GM23338 (cell line): ENCODE measurements at regions not wholly inside any gene's neighbourhood (a gene's known extent, or its start where the extent isn't known, plus 50 kb on each side); places are given as distances from the start of the nearest gene placed in this dataset.

Source experiments
- ATAC-seq: fragments of 200-7000 bp; cut with Tn5 transposase; 3 replicates; pipeline ENCODE4 v1.9.1; 2020
- DNase-seq: peaks from one replicate; pipeline ENCODE4 v3.0.0-alpha.2; 2015; ENCODE audit warnings: low spot score
- H2AFZ ChIP-seq: fragments of 200-600 bp; sonication (generic); 2 replicates; pipeline ENCODE4 v1.8.0; 2016; ENCODE audit warnings: antibody characterized with exemption, mild to moderate bottlenecking, moderate library complexity
- H3F3A ChIP-seq: fragments of 200-600 bp; sonication (generic); replicated peaks from 2 replicates; pipeline ENCODE4 v1.8.0; 2017; ENCODE audit warnings: antibody characterized with exemption, mixed run types, low read depth
- H3K27ac ChIP-seq: fragments of 200-600 bp; sonication (generic); 2 replicates; pipeline ENCODE4 v1.6.1; 2016; ENCODE audit warnings: low read depth
- H3K27me3 ChIP-seq: fragments of 200-600 bp; sonication (generic); 2 replicates; pipeline ENCODE4 v1.8.0; 2016; ENCODE audit warnings: mild to moderate bottlenecking, mixed run types, moderate library complexity; ENCODE audit not compliant: insufficient read depth
- H3K36me3 ChIP-seq: fragments of 200-600 bp; sonication (generic); 2 replicates; pipeline ENCODE4 v1.8.0; 2016; ENCODE audit warnings: mild to moderate bottlenecking; ENCODE audit not compliant: insufficient read depth
- H3K4me1 ChIP-seq: fragments of 200-600 bp; sonication (generic); 2 replicates; pipeline ENCODE4 v1.8.0; 2016; ENCODE audit warnings: mild to moderate bottlenecking, moderate library complexity; ENCODE audit not compliant: insufficient read depth
- H3K4me2 ChIP-seq: fragments of 200-600 bp; sonication (generic); 2 replicates; pipeline ENCODE4 v1.7.1; 2017; ENCODE audit warnings: mixed run types
- H3K4me3 ChIP-seq: fragments of 200-600 bp; sonication (generic); 2 replicates; pipeline ENCODE4 v1.6.1; 2016; ENCODE audit warnings: mixed run types
- H3K79me2 ChIP-seq: fragments of 200-600 bp; sonication (generic); replicated peaks from 2 replicates; pipeline ENCODE4 v1.8.0; 2017; ENCODE audit warnings: mild to moderate bottlenecking; ENCODE audit not compliant: insufficient read depth
- H3K9me2 ChIP-seq: fragments of 200-600 bp; sonication (generic); 2 replicates; pipeline ENCODE4 v1.8.0; 2017; ENCODE audit not compliant: insufficient read depth
- H4K20me1 ChIP-seq: fragments of 200-600 bp; sonication (generic); replicated peaks from 2 replicates; pipeline ENCODE4 v1.8.0; 2017; ENCODE audit warnings: mild to moderate bottlenecking; ENCODE audit not compliant: insufficient read depth
- H3K27ac Mint-ChIP-seq: 2 replicates; pipeline ENCODE4 v1.8.0; 2020; ENCODE audit warnings: inconsistent platforms, mild to moderate bottlenecking, moderate library complexity, mixed read lengths
- H3K27me3 Mint-ChIP-seq: 3 replicates; pipeline ENCODE4 v1.8.0; 2022; ENCODE audit warnings: low read depth, mild to moderate bottlenecking, moderate library complexity, mixed read lengths, inconsistent platforms; ENCODE audit not compliant: insufficient read depth, poor library complexity
- H3K36me3 Mint-ChIP-seq: 3 replicates; pipeline ENCODE4 v1.8.0; 2021; ENCODE audit warnings: low read depth, mild to moderate bottlenecking, inconsistent platforms, moderate library complexity, mixed read lengths
- H3K4me1 Mint-ChIP-seq: 3 replicates; pipeline ENCODE4 v1.8.0; 2020; ENCODE audit warnings: mild to moderate bottlenecking, inconsistent platforms, mixed read lengths
- H3K4me3 Mint-ChIP-seq: 3 replicates; pipeline ENCODE4 v1.8.0; 2021; ENCODE audit warnings: moderate library complexity, mild to moderate bottlenecking, inconsistent platforms, mixed read lengths
- H3K9me3 Mint-ChIP-seq: 3 replicates; pipeline ENCODE4 v1.8.0; 2020; ENCODE audit warnings: moderate library complexity, mild to moderate bottlenecking, inconsistent platforms, mixed read lengths
- CREB1 ChIP-seq: fragments of 250-450 bp; sonication (Bioruptor Pico); IDR thresholded peaks from 2 replicates; pipeline ENCODE4 v1.5.0; 2020; ENCODE audit warnings: low read depth, mild to moderate bottlenecking, moderate library complexity
- CTCF ChIP-seq, 2 experiments: fragments of 200-600 bp in 1 of 2; sonication (generic) in 1 of 2; conservative IDR thresholded peaks; 2 replicates each; pipeline versions ENCODE4 v1.5.1 to v1.6.1; 2016 to 2017; ENCODE audit warnings: antibody characterized with exemption in 2 of 2, low read depth in 2 of 2, mild to moderate bottlenecking in 2 of 2, moderate library complexity in 1 of 2
- ETS1 ChIP-seq: IDR thresholded peaks from 2 replicates; pipeline ENCODE4 v1.6.1; 2016; ENCODE audit warnings: antibody characterized with exemption
- EZH2 ChIP-seq: fragments of 200-600 bp; sonication (generic); IDR thresholded peaks from one replicate; pipeline ENCODE4 v1.8.0; 2017; ENCODE audit warnings: antibody characterized with exemption, mild to moderate bottlenecking, low read depth; ENCODE audit not compliant: unreplicated experiment
- EZH2phosphoT487 ChIP-seq: fragments of 200-600 bp; sonication (generic); IDR thresholded peaks from one replicate; pipeline ENCODE4 v1.8.1; 2018; ENCODE audit warnings: antibody characterized with exemption; ENCODE audit not compliant: unreplicated experiment
- JUNB ChIP-seq: IDR thresholded peaks from one replicate; pipeline ENCODE4 v1.6.1; 2016; ENCODE audit warnings: antibody characterized with exemption; ENCODE audit not compliant: unreplicated experiment
- NANOG ChIP-seq: IDR thresholded peaks from 2 replicates; pipeline ENCODE4 v1.6.1; 2016; ENCODE audit warnings: antibody characterized with exemption, borderline replicate concordance
- POLR2AphosphoS5 ChIP-seq: IDR thresholded peaks from 2 replicates; pipeline ENCODE4 v1.6.1; 2016; ENCODE audit warnings: antibody characterized with exemption, low read depth
- REST ChIP-seq: IDR thresholded peaks from one replicate; pipeline ENCODE4 v1.6.1; 2018; ENCODE audit warnings: antibody characterized with exemption; ENCODE audit not compliant: unreplicated experiment
- STAT1 ChIP-seq: IDR thresholded peaks from one replicate; pipeline ENCODE4 v1.6.1; 2016; ENCODE audit warnings: antibody characterized with exemption; ENCODE audit not compliant: unreplicated experiment
- ZNF114 ChIP-seq: fragments of 250-450 bp; sonication (Bioruptor Pico); IDR thresholded peaks from 2 replicates; pipeline ENCODE4 v1.5.0; 2020; ENCODE audit warnings: mild to moderate bottlenecking, moderate library complexity
- ZNF331 ChIP-seq: fragments of 250-450 bp; sonication (Bioruptor Pico); IDR thresholded peaks from 2 replicates; pipeline ENCODE4 v1.5.0; 2020; ENCODE audit warnings: low read depth, mild to moderate bottlenecking, moderate library complexity
- TF ChIP-seq, protein P1 (sequence below): fragments of 250-450 bp; sonication (Bioruptor Pico); IDR thresholded peaks from 2 replicates; pipeline ENCODE4 v1.5.0; 2020; ENCODE audit warnings: mild to moderate bottlenecking, moderate library complexity

DNA sequence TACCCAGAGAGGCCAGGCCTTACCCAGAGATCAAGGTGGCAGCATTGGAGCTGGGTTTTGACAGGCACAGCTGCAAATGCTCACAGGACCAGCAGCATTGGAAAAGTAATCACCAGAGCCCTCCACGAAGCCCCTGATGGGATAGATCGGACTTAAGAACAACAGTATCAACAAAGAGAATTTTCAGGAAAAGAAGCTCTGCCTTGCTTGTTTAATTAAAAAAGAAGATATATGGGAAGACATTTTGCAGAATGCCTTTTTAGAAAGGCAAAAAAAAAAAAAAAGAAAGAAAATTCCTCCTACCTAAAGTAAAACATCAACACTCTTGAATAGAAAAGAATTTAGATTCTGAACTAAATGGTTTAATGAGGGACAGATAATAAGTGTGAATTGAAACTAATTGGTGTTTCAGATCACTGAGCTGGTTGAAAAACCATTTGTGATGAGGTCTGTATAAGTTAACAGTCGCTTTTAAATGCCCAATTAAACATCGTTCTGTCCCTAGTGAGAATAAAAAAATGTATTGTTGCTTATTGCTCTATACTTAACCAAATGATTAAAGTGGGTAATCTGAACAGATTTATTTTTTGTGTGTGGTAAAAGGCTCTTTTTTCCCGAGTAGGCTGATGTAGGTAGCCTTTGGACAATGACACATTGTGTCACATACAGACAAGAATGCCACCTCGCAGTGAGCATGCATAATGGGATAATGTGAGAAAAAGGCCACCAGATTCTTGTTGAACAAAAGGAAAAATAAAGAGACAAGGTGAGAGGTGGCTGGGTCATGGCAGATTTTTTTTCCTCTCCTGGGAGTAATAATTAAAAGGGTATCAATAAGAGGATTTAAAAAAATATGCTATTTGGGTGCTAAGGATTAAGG, 93.0 kb upstream of the ARGLU1 start:
- no peak for DNase-seq
- H3K4me1 Mint-ChIP-seq, result peaks cover 5% of the 10 kb centered on the region; the same call in 1 of the 3 replicates
- H3K4me3 ChIP-seq, result no peak overlapping the region
- H3K27me3 ChIP-seq, result no peaks in the 10 kb centered on the region
- H3K4me3 Mint-ChIP-seq, result no peak overlapping the region
- H3K9me2 ChIP-seq, result no peaks in the 10 kb centered on the region
- H3K27me3 Mint-ChIP-seq, result peaks cover 3% of the 10 kb centered on the region
- H2AFZ ChIP-seq, result no peak overlapping the region
- no peaks in the 10 kb centered on the region for H3F3A ChIP-seq
- no peaks in the 10 kb centered on the region for H3K4me1 ChIP-seq
- no peak overlapping the region for H3K4me2 ChIP-seq
- TF ChIP-seq CREB1 (CRISPR knock-in tag) (no peak), EZH2 (no peak), REST (no peak), EZH2phosphoT487 (no peak), ZNF114 (no peak), NANOG (no peak), JUNB (no peak), CTCF (conservative IDR thresholded peaks at IDR 0.05; ENCODE audit: low read depth in 2 of 2) (no peak), POLR2AphosphoS5 (no peak), ETS1 (no peak), STAT1 (no peak), ZNF331 (no peak)
- TF ChIP-seq, protein P1, sequence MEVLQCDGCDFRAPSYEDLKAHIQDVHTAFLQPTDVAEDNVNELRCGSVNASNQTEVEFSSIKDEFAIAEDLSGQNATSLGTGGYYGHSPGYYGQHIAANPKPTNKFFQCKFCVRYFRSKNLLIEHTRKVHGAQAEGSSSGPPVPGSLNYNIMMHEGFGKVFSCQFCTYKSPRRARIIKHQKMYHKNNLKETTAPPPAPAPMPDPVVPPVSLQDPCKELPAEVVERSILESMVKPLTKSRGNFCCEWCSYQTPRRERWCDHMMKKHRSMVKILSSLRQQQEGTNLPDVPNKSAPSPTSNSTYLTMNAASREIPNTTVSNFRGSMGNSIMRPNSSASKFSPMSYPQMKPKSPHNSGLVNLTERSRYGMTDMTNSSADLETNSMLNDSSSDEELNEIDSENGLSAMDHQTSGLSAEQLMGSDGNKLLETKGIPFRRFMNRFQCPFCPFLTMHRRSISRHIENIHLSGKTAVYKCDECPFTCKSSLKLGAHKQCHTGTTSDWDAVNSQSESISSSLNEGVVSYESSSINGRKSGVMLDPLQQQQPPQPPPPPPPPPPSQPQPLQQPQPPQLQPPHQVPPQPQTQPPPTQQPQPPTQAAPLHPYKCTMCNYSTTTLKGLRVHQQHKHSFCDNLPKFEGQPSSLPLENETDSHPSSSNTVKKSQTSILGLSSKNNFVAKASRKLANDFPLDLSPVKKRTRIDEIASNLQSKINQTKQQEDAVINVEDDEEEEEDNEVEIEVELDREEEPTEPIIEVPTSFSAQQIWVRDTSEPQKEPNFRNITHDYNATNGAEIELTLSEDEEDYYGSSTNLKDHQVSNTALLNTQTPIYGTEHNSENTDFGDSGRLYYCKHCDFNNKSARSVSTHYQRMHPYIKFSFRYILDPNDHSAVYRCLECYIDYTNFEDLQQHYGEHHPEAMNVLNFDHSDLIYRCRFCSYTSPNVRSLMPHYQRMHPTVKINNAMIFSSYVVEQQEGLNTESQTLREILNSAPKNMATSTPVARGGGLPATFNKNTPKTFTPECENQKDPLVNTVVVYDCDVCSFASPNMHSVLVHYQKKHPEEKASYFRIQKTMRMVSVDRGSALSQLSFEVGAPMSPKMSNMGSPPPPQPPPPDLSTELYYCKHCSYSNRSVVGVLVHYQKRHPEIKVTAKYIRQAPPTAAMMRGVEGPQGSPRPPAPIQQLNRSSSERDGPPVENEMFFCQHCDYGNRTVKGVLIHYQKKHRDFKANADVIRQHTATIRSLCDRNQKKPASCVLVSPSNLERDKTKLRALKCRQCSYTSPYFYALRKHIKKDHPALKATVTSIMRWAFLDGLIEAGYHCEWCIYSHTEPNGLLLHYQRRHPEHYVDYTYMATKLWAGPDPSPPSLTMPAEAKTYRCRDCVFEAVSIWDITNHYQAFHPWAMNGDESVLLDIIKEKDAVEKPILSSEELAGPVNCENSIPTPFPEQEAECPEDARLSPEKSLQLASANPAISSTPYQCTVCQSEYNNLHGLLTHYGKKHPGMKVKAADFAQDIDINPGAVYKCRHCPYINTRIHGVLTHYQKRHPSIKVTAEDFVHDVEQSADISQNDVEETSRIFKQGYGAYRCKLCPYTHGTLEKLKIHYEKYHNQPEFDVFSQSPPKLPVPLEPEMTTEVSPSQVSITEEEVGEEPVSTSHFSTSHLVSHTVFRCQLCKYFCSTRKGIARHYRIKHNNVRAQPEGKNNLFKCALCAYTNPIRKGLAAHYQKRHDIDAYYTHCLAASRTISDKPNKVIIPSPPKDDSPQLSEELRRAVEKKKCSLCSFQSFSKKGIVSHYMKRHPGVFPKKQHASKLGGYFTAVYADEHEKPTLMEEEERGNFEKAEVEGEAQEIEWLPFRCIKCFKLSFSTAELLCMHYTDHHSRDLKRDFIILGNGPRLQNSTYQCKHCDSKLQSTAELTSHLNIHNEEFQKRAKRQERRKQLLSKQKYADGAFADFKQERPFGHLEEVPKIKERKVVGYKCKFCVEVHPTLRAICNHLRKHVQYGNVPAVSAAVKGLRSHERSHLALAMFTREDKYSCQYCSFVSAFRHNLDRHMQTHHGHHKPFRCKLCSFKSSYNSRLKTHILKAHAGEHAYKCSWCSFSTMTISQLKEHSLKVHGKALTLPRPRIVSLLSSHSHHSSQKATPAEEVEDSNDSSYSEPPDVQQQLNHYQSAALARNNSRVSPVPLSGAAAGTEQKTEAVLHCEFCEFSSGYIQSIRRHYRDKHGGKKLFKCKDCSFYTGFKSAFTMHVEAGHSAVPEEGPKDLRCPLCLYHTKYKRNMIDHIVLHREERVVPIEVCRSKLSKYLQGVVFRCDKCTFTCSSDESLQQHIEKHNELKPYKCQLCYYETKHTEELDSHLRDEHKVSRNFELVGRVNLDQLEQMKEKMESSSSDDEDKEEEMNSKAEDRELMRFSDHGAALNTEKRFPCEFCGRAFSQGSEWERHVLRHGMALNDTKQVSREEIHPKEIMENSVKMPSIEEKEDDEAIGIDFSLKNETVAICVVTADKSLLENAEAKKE (CRISPR knock-in tag), result no peak
- ATAC-seq, result no peak
- no peaks in the 10 kb centered on the region for H3K36me3 ChIP-seq
- no peaks in the 10 kb centered on the region for H3K36me3 Mint-ChIP-seq
- H3K27ac ChIP-seq, result no peak overlapping the region
- H3K79me2 ChIP-seq, result no peaks in the 10 kb centered on the region
- H3K9me3 Mint-ChIP-seq, result no peaks in the 10 kb centered on the region
- H4K20me1 ChIP-seq, result no peaks in the 10 kb centered on the region
- no peak overlapping the region for H3K27ac Mint-ChIP-seq
